H1 (cell line): ENCODE measurements at regions not wholly inside any gene's neighbourhood (a gene's known extent, or its start where the extent isn't known, plus 50 kb on each side); places are given as distances from the start of the nearest gene placed in this dataset.
A peak's percentile ranks its signal among the peaks of the same experiment; 100 is the strongest.

Experiments used
- CTCF ChIA-PET: fragments of 300-600 bp; sonication (Branson Sonifier 250); formaldehyde crosslinking; loops from one replicate; lab custom pipeline; 2021; ENCODE audit not compliant: partially characterized antibody; lab: Charles Lee
- POLR2A ChIA-PET: fragments of 300-600 bp; sonication (Branson Sonifier 250); formaldehyde crosslinking; loops from one replicate; lab custom pipeline; 2021; ENCODE audit warnings: inconsistent platforms; ENCODE audit not compliant: partially characterized antibody; lab: Charles Lee
- DNase-seq, 2 experiments: peaks; one replicate each; pipeline versions ENCODE4 v3.0.0 to v3.0.0-alpha.2; 2010 to 2022; ENCODE audit warnings: low spot score in 2 of 2, low read depth in 1 of 2, mixed read lengths in 1 of 2
- FAIRE-seq: peaks from 2 replicates; lab custom pipeline; 2011; peaks lifted over from hg19 to GRCh38; lab: Jason Lieb, UNC
- H2AFZ ChIP-seq: 2 replicates; pipeline ENCODE4 v1.8.1; 2012; ENCODE audit warnings: low read length, inconsistent platforms
- H2AK5ac ChIP-seq: 2 replicates; pipeline ENCODE4 v1.6.1; 2013; ENCODE audit warnings: low read depth, low read length
- H2BK120ac ChIP-seq: replicated peaks from 2 replicates; pipeline ENCODE3; 2013; ENCODE audit warnings: low read depth, low read length, inconsistent platforms
- H2BK12ac ChIP-seq: 2 replicates; pipeline ENCODE4 v1.6.1; 2013; ENCODE audit warnings: low read depth, low read length
- H2BK15ac ChIP-seq: 2 replicates; pipeline ENCODE4 v1.6.1; 2013; ENCODE audit warnings: low read length
- H2BK20ac ChIP-seq: 2 replicates; pipeline ENCODE4 v1.6.1; 2013; ENCODE audit warnings: low read length
- H2BK5ac ChIP-seq: 2 replicates; pipeline ENCODE4 v1.6.1; 2013; ENCODE audit warnings: low read depth, low read length
- H3K14ac ChIP-seq: 2 replicates; pipeline ENCODE4 v1.6.1; 2013; ENCODE audit warnings: inconsistent platforms; ENCODE audit not compliant: insufficient read length
- H3K18ac ChIP-seq: 2 replicates; pipeline ENCODE4 v1.6.1; 2013; ENCODE audit warnings: low read length; ENCODE audit errors: extremely low read depth
- H3K23ac ChIP-seq: 2 replicates; pipeline ENCODE4 v1.6.1; 2013; ENCODE audit warnings: inconsistent platforms; ENCODE audit not compliant: insufficient read length
- H3K23me2 ChIP-seq: 2 replicates; pipeline ENCODE4 v1.6.1; 2013; ENCODE audit warnings: low read depth, low read length
- H3K27ac ChIP-seq: 2 replicates; pipeline ENCODE4 v1.6.1; 2011; ENCODE audit warnings: low read depth, low read length, inconsistent platforms
- H3K27me3 ChIP-seq, 4 experiments: replicated peaks in 1 of 4; 1 replicate in 1 of 4; 2 replicates in 3 of 4; pipeline versions ENCODE4 v1.6.1 to v1.8.1; 2011 to 2013; ENCODE audit warnings: low read length in 3 of 4, mild to moderate bottlenecking in 3 of 4, inconsistent platforms in 2 of 4, mixed read lengths in 2 of 4, moderate library complexity in 1 of 4; ENCODE audit not compliant: control insufficient read depth in 3 of 4, insufficient read depth in 3 of 4; ENCODE audit errors: extremely low read depth in 1 of 4
- H3K36me3 ChIP-seq, 4 experiments: 2 replicates each; pipeline versions ENCODE4 v1.6.1 to v1.8.1; 2011 to 2013; ENCODE audit warnings: mild to moderate bottlenecking in 4 of 4, low read length in 3 of 4, moderate library complexity in 2 of 4, control low read depth in 1 of 4, inconsistent platforms in 1 of 4; ENCODE audit not compliant: insufficient read depth in 4 of 4, control insufficient read depth in 2 of 4
- H3K4ac ChIP-seq: replicated peaks from 2 replicates; pipeline ENCODE3; 2013; ENCODE audit warnings: low read length, low read depth, mixed read lengths, inconsistent platforms; ENCODE audit not compliant: insufficient read length
- H3K4me1 ChIP-seq, 4 experiments: replicated peaks in 1 of 4; 1 replicate in 1 of 4; 2 replicates in 3 of 4; pipeline versions ENCODE4 v1.6.1 to v1.8.1; 2011 to 2013; ENCODE audit warnings: low read length in 3 of 4, inconsistent platforms in 2 of 4, mixed read lengths in 1 of 4; ENCODE audit not compliant: insufficient read depth in 4 of 4, control insufficient read depth in 3 of 4
- H3K4me2 ChIP-seq, 2 experiments: 2 replicates each; pipeline versions ENCODE4 v1.6.1 to v1.8.1; 2011 to 2013; ENCODE audit warnings: low read depth in 2 of 2, low read length in 2 of 2, control low read depth in 1 of 2, inconsistent platforms in 1 of 2, mild to moderate bottlenecking in 1 of 2; ENCODE audit not compliant: insufficient read depth in 1 of 2
- H3K4me3 ChIP-seq, 4 experiments: fragments of 200-600, 300-600 bp in 1 of 4; sonication (generic), shearing (Covaris generic), sonication (Bioruptor Twin) in 1 of 4; 2 replicates each; pipeline versions ENCODE4 v1.5.1 to v1.8.1; 2011 to 2016; ENCODE audit warnings: low read length in 4 of 4, low read depth in 3 of 4, control low read depth in 2 of 4, inconsistent platforms in 2 of 4, mild to moderate bottlenecking in 2 of 4, mixed read lengths in 1 of 4, moderate library complexity in 1 of 4; ENCODE audit not compliant: insufficient read depth in 2 of 4; ENCODE audit errors: extremely low read depth in 1 of 4
- H3K56ac ChIP-seq: replicated peaks from 2 replicates; pipeline ENCODE3; 2013; ENCODE audit warnings: low read depth, mild to moderate bottlenecking, mixed read lengths, low read length, inconsistent platforms; ENCODE audit not compliant: insufficient read length
- H3K79me1 ChIP-seq: 2 replicates; pipeline ENCODE4 v1.6.1; 2013; ENCODE audit warnings: low read depth, low read length, control low read depth
- H3K79me2 ChIP-seq, 2 experiments: 2 replicates each; pipeline versions ENCODE4 v1.6.1 to v1.8.1; 2012 to 2013; ENCODE audit warnings: low read length in 2 of 2, mild to moderate bottlenecking in 2 of 2, inconsistent platforms in 1 of 2; ENCODE audit not compliant: insufficient read depth in 2 of 2, control insufficient read depth in 1 of 2
- H3K9ac ChIP-seq, 4 experiments: replicated peaks in 1 of 4; 1 replicate in 1 of 4; 2 replicates in 3 of 4; pipeline versions ENCODE4 v1.6.1 to v1.8.1; 2011 to 2013; ENCODE audit warnings: low read depth in 3 of 4, low read length in 3 of 4, control low read depth in 2 of 4, mild to moderate bottlenecking in 2 of 4, moderate library complexity in 2 of 4, inconsistent platforms in 1 of 4; ENCODE audit errors: extremely low read depth in 1 of 4
- H3K9me3 ChIP-seq, 2 experiments: 2 replicates each; pipeline versions ENCODE4 v1.6.1 to v1.8.1; 2012 to 2013; ENCODE audit warnings: mild to moderate bottlenecking in 2 of 2, moderate library complexity in 2 of 2, control low read depth in 1 of 2, inconsistent platforms in 1 of 2, low read depth in 1 of 2, low read length in 1 of 2, mixed read lengths in 1 of 2; ENCODE audit not compliant: insufficient read depth in 2 of 2
- H4K20me1 ChIP-seq, 2 experiments: replicated peaks in 1 of 2; 2 replicates each; pipeline versions ENCODE3 to v1.8.1; 2011 to 2013; ENCODE audit warnings: inconsistent platforms in 2 of 2, low read length in 2 of 2, mild to moderate bottlenecking in 1 of 2; ENCODE audit not compliant: insufficient read depth in 2 of 2, control insufficient read depth in 1 of 2
- H4K5ac ChIP-seq: 2 replicates; pipeline ENCODE4 v1.6.1; 2013; ENCODE audit warnings: low read length, low read depth, mixed read lengths, inconsistent platforms; ENCODE audit not compliant: insufficient read length
- H4K8ac ChIP-seq: 2 replicates; pipeline ENCODE4 v1.8.0; 2013; ENCODE audit warnings: mild to moderate bottlenecking, moderate library complexity, low read length, inconsistent platforms; ENCODE audit not compliant: insufficient read depth; ENCODE audit errors: extremely low read depth
- H4K91ac ChIP-seq: replicated peaks from 2 replicates; pipeline ENCODE3; 2013; ENCODE audit warnings: low read length, mixed read lengths, inconsistent platforms; ENCODE audit not compliant: insufficient read length
- HDAC6 ChIP-seq: IDR thresholded peaks from one replicate; pipeline ENCODE4 v1.7.1; 2012; ENCODE audit warnings: low read depth, mild to moderate bottlenecking, inconsistent platforms, low read length, moderate library complexity
- MAFK ChIP-seq: IDR thresholded peaks from 2 replicates; pipeline ENCODE4 v1.6.1; 2012; ENCODE audit warnings: low read depth, mild to moderate bottlenecking, improper control_type of control experiment, low read length
- WGBS, 2 experiments: shearing (Covaris generic) in 1 of 2; methylation state at CpG; one replicate each; pipeline versions ENCODE4 v1.1.6 to v1.1.7; 2013 to 2015; ENCODE audit warnings: low lambda C conversion rate in 2 of 2, mixed read lengths in 2 of 2, inconsistent platforms in 1 of 2, low coverage in 1 of 2, missing lambda C conversion rate in 1 of 2; ENCODE audit not compliant: insufficient replicate concordance in 2 of 2, insufficient coverage in 1 of 2, insufficient read length in 1 of 2; ENCODE audit errors: extremely low coverage in 1 of 2, missing lambda C conversion rate in 1 of 2; 5-methylcytosine and 5-hydroxymethylcytosine counted together

DNA sequence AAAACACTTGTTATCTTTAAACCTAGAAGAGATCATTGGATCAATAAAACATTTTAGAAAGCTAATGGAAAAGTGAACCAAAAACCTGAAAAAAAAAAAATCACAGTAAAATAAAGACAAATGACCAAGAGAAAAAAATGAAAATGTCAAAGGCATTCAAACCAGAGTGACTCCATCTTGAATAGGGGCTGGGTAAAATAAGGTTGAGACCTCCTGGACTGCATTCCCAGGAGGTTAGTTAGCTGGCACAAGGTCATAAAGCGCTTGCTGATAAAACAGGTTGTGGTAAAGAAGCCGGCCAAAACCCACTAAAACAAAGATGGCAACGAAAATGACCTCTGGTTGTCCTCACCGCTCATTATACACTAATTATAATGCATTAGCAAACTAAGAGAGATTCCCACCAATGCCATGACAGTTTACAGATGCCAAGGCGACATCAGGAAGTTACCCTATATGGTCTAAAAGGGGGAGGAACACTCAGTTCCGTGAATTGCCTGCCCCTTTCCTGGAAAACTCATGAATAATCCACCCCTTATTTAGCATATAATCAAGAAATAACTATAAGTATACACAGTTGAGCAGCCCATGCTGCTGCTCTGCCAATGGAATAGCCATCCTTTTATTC lies 116.7 kb upstream of the NEK6 start:
- DNase-seq (peak in 1 of 2 experiments; percentile 11), FAIRE-seq (no peak)
- no peaks in the 10 kb centered on the region for H3K27me3 ChIP-seq
- H2AFZ ChIP-seq: no peak overlapping the region
- no peak overlapping the region for H3K4ac ChIP-seq
- no peak for TF ChIP-seq HDAC6
- TF ChIP-seq MAFK: no peak
- H3K27ac ChIP-seq: no peak overlapping the region
- H4K5ac ChIP-seq: no peak overlapping the region
- no peak overlapping the region for H2BK20ac ChIP-seq
- no peak overlapping the region for H2BK5ac ChIP-seq
- H3K4me3 ChIP-seq: no peak overlapping the region
- POLR2A ChIA-PET: no interaction called here
- peaks cover 0 to 4% (median 0%) of the 10 kb centered on the region in 4 experiments; a peak in 1 of 7 replicates for H3K4me1 ChIP-seq
- H3K23ac ChIP-seq: no peak overlapping the region
- no peak overlapping the region for H2BK15ac ChIP-seq
- H2BK120ac ChIP-seq: no peak overlapping the region
- no peak overlapping the region for H2AK5ac ChIP-seq
- peaks cover 0 to under 1% of the 10 kb centered on the region in 2 experiments for H4K20me1 ChIP-seq
- H4K8ac ChIP-seq: no peak overlapping the region
- CTCF ChIA-PET: interaction anchor here (0.6 kb wide), 2 partner anchors 60 to 224 kb away, joined by 3 to 4 read pairs; no protein-coding TSS in a partner anchor
- no peaks in the 10 kb centered on the region for H3K79me1 ChIP-seq
- H2BK12ac ChIP-seq: no peak overlapping the region
- no peaks in the 10 kb centered on the region for H3K36me3 ChIP-seq
- H3K14ac ChIP-seq: no peak overlapping the region
- no peak overlapping the region for H3K9ac ChIP-seq
- H3K56ac ChIP-seq: no peak overlapping the region
- H3K9me3 ChIP-seq: no peaks in the 10 kb centered on the region
- H3K18ac ChIP-seq: no peak overlapping the region
- peaks cover under 1% of the 10 kb centered on the region; the same call in 1 of the 2 replicates for H3K23me2 ChIP-seq
- 91% methylated on average over 6 of the region's 6 CpGs; no CpG with 5 or more reads in 1 of the 2 experiments for WGBS, 2 experiments
- no peak overlapping the region for H3K4me2 ChIP-seq
- no peak overlapping the region for H4K91ac ChIP-seq
- no peaks in the 10 kb centered on the region for H3K79me2 ChIP-seq
